ENCODE measurements at regions not wholly inside any gene's neighbourhood (a gene's known extent, or its start where the extent isn't known, plus 50 kb on each side); places are given as distances from the start of the nearest gene placed in this dataset.

GRCh38 chr14:98731286-98731685, 540.7 kb downstream of the BCL11B start:
- H3K9ac ChIP-seq: no peak overlapping the region
- H3K4me2 ChIP-seq (ENCODE audit: low read length): no peak overlapping the region
- H2AFZ ChIP-seq: no peak overlapping the region
- no peak for TF ChIP-seq CTCF (IDR thresholded peaks at IDR 0.05)
- no peak overlapping the region for H3K27ac ChIP-seq
- no peaks in the 10 kb centered on the region for H3K27me3 ChIP-seq (ENCODE audit: control insufficient read depth, insufficient read depth, low read length)
- H3K36me3 ChIP-seq (ENCODE audit: control insufficient read depth, insufficient read depth, low read length): no peaks in the 10 kb centered on the region
- H3K4me3 ChIP-seq (ENCODE audit: low read depth, low read length): no peak overlapping the region
- no peaks in the 10 kb centered on the region for H3K9me3 ChIP-seq (ENCODE audit: control insufficient read depth, low read length)
- H3K4me1 ChIP-seq: no peaks in the 10 kb centered on the region
- H3K79me2 ChIP-seq: no peaks in the 10 kb centered on the region

- no peak overlapping the region for H3K9ac ChIP-seq
- no peaks in the 10 kb centered on the region for H3K36me3 ChIP-seq (ENCODE audit: control insufficient read depth, insufficient read depth, low read length)
- no peak overlapping the region for H3K4me2 ChIP-seq (ENCODE audit: low read length)
- H3K27ac ChIP-seq: no peak overlapping the region
- H3K4me1 ChIP-seq: no peaks in the 10 kb centered on the region
- no peaks in the 10 kb centered on the region for H3K27me3 ChIP-seq (ENCODE audit: control insufficient read depth, insufficient read depth, low read length)
- H3K79me2 ChIP-seq: no peaks in the 10 kb centered on the region
- H2AFZ ChIP-seq: no peak overlapping the region
- H3K4me3 ChIP-seq (ENCODE audit: low read depth, low read length): no peak overlapping the region
- no peaks in the 10 kb centered on the region for H3K9me3 ChIP-seq (ENCODE audit: control insufficient read depth, low read length)
- no peak for TF ChIP-seq CTCF (IDR thresholded peaks at IDR 0.05)
These were observed 540.3 kb downstream of the BCL11B start for GRCh38 chr14:98731701-98732100.

- TF ChIP-seq CTCF (IDR thresholded peaks at IDR 0.05): no peak
- Histone ChIP-seq H3K9ac (no peak overlapping the region), H2AFZ (no peak overlapping the region), H3K27ac (no peak overlapping the region), H3K4me2 (ENCODE audit: low read length) (no peak overlapping the region), H3K4me1 (no peaks in the 10 kb centered on the region), H3K9me3 (ENCODE audit: control insufficient read depth, low read length) (peaks cover 3% of the 10 kb centered on the region), H3K27me3 (ENCODE audit: control insufficient read depth, insufficient read depth, low read length) (no peaks in the 10 kb centered on the region), H3K4me3 (ENCODE audit: low read depth, low read length) (no peak overlapping the region), H3K79me2 (no peaks in the 10 kb centered on the region), H3K36me3 (ENCODE audit: control insufficient read depth, insufficient read depth, low read length) (no peaks in the 10 kb centered on the region)
These were observed 538.5 kb downstream of the BCL11B start for GRCh38 chr14:98733536-98733935.

GRCh38 chr14:98736701-98737338, 535.2 kb downstream of the BCL11B start:
- no peak overlapping the region for H3K27ac ChIP-seq
- no peak for TF ChIP-seq CTCF (IDR thresholded peaks at IDR 0.05)
- H3K27me3 ChIP-seq (ENCODE audit: control insufficient read depth, insufficient read depth, low read length): no peaks in the 10 kb centered on the region
- H2AFZ ChIP-seq: no peak overlapping the region
- peaks cover 3% of the 10 kb centered on the region for H3K9me3 ChIP-seq (ENCODE audit: control insufficient read depth, low read length)
- no peak overlapping the region for H3K4me3 ChIP-seq (ENCODE audit: low read depth, low read length)
- H3K9ac ChIP-seq: no peak overlapping the region
- H3K36me3 ChIP-seq (ENCODE audit: control insufficient read depth, insufficient read depth, low read length): no peaks in the 10 kb centered on the region
- H3K79me2 ChIP-seq: no peaks in the 10 kb centered on the region
- no peaks in the 10 kb centered on the region for H3K4me1 ChIP-seq
- H3K4me2 ChIP-seq (ENCODE audit: low read length): no peak overlapping the region

- TF ChIP-seq CTCF (IDR thresholded peaks at IDR 0.05): no peak
- H3K27me3 ChIP-seq (ENCODE audit: control insufficient read depth, insufficient read depth, low read length): no peaks in the 10 kb centered on the region
- H3K9me3 ChIP-seq (ENCODE audit: control insufficient read depth, low read length): peaks cover 3% of the 10 kb centered on the region
- no peaks in the 10 kb centered on the region for H3K79me2 ChIP-seq
- H3K36me3 ChIP-seq (ENCODE audit: control insufficient read depth, insufficient read depth, low read length): no peaks in the 10 kb centered on the region
- no peak overlapping the region for H3K27ac ChIP-seq
- H3K9ac ChIP-seq: no peak overlapping the region
- no peak overlapping the region for H2AFZ ChIP-seq
- no peak overlapping the region for H3K4me2 ChIP-seq (ENCODE audit: low read length)
- no peaks in the 10 kb centered on the region for H3K4me1 ChIP-seq
- H3K4me3 ChIP-seq (ENCODE audit: low read depth, low read length): no peak overlapping the region
These were observed 530.5 kb downstream of the BCL11B start for GRCh38 chr14:98741523-98741922.
